ENCODE measurements at regions not wholly inside any gene's neighbourhood (a gene's known extent, or its start where the extent isn't known, plus 50 kb on each side); places are given as distances from the start of the nearest gene placed in this dataset.

DNA sequence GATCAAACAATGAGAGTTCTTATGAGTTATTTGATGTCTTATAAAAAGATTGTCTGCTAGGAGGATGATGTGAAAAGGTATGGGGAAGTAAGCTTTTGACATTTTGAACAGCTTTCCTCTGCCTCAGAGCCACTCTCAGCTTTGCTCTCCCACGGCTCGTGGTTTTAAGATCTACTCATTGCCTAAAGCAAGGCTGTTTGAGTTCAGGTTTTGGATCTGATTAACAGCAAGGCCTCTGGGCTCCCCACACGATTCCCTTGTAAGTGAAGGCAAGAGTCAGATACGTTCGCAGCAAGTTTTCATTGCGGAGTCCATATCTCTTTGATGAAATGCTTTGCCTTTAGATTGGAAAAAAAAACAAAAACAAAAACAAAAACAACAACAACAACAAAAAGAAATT is 515.0 kb upstream of the SALL1 start:
- H3K9me3 ChIP-seq (ENCODE audit: control insufficient read depth, insufficient read depth, low read length) = no peaks in the 10 kb centered on the region
- H3K27ac Mint-ChIP-seq = no peak overlapping the region
- no peak overlapping the region for H3K4me3 Mint-ChIP-seq
- no peak overlapping the region for H3K4me3 ChIP-seq (ENCODE audit: low read length)
- no peak overlapping the region for H3K27ac ChIP-seq (ENCODE audit: low read length)
- WGBS (ENCODE audit: insufficient coverage) = 51% methylated on average over 4 of the region's 6 CpGs
- no peaks in the 10 kb centered on the region for H3K36me3 ChIP-seq (ENCODE audit: control insufficient read depth, insufficient read depth, low read length)
- no peaks in the 10 kb centered on the region for H3K4me1 Mint-ChIP-seq
- H3K36me3 Mint-ChIP-seq = no peaks in the 10 kb centered on the region
- H3K9me3 Mint-ChIP-seq = peaks cover 8 to 10% of the 10 kb centered on the region in 2 donors
- intact Hi-C loops (cut with micrococcal nuclease) = no loop called here
- TF ChIP-seq, protein P1, sequence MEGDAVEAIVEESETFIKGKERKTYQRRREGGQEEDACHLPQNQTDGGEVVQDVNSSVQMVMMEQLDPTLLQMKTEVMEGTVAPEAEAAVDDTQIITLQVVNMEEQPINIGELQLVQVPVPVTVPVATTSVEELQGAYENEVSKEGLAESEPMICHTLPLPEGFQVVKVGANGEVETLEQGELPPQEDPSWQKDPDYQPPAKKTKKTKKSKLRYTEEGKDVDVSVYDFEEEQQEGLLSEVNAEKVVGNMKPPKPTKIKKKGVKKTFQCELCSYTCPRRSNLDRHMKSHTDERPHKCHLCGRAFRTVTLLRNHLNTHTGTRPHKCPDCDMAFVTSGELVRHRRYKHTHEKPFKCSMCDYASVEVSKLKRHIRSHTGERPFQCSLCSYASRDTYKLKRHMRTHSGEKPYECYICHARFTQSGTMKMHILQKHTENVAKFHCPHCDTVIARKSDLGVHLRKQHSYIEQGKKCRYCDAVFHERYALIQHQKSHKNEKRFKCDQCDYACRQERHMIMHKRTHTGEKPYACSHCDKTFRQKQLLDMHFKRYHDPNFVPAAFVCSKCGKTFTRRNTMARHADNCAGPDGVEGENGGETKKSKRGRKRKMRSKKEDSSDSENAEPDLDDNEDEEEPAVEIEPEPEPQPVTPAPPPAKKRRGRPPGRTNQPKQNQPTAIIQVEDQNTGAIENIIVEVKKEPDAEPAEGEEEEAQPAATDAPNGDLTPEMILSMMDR (IDR thresholded peaks at IDR 0.05) = no peak
- H3K27me3 ChIP-seq (ENCODE audit: control insufficient read depth, insufficient read depth, low read length) = no peaks in the 10 kb centered on the region
- no peaks in the 10 kb centered on the region for H3K4me1 ChIP-seq (ENCODE audit: control insufficient read depth, insufficient read depth, low read length)
- no peak for DNase-seq
- ATAC-seq = no peak
- no peaks in the 10 kb centered on the region for H3K27me3 Mint-ChIP-seq (ENCODE audit: low read depth in 2 of 2)

DNA sequence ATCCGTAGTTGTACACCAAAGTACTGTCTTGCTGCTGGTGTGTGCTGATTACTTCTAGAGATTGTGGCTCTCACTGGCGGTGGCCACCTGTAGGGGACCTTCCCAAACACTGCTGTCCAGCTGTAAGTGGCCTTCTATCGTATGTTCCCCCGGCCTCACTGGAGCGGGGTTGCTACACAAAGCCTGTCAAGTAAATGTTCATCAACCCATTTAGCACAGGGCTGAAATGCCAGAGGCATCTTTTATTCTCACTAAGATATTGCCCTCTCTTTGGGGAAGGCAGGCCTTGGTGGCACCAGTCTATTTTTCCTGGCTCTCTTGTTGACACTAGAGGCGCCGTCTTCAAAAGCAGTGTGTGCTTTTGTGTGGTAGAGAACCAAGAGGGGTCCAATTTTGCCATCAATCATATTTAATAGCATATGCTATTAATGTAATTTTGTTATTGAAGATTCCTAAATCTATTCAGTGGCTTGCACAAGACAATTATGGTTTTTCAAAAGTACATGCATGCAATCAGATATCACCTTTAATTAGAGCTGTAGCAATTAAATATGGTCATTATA is 514.4 kb upstream of the SALL1 start:
- TF ChIP-seq, protein P1 (IDR thresholded peaks at IDR 0.05) = no peak
- intact Hi-C loops (cut with micrococcal nuclease) = no loop called here
- Mint-ChIP-seq H3K4me1 (no peaks in the 10 kb centered on the region), H3K27ac (no peak overlapping the region), H3K36me3 (no peaks in the 10 kb centered on the region), H3K4me3 (no peak overlapping the region), H3K9me3 (peaks cover 8 to 9% of the 10 kb centered on the region in 2 donors), H3K27me3 (ENCODE audit: low read depth in 2 of 2) (no peaks in the 10 kb centered on the region)
- ATAC-seq (no peak), DNase-seq (no peak)
- H3K36me3 ChIP-seq (ENCODE audit: control insufficient read depth, insufficient read depth, low read length) = no peaks in the 10 kb centered on the region
- no peaks in the 10 kb centered on the region for H3K27me3 ChIP-seq (ENCODE audit: control insufficient read depth, insufficient read depth, low read length)
- WGBS (ENCODE audit: insufficient coverage) = 94% methylated on average over 5 of the region's 7 CpGs
- H3K4me3 ChIP-seq (ENCODE audit: low read length) = no peak overlapping the region
- H3K27ac ChIP-seq (ENCODE audit: low read length) = no peak overlapping the region
- no peaks in the 10 kb centered on the region for H3K9me3 ChIP-seq (ENCODE audit: control insufficient read depth, insufficient read depth, low read length)
- H3K4me1 ChIP-seq (ENCODE audit: control insufficient read depth, insufficient read depth, low read length) = no peaks in the 10 kb centered on the region

DNA sequence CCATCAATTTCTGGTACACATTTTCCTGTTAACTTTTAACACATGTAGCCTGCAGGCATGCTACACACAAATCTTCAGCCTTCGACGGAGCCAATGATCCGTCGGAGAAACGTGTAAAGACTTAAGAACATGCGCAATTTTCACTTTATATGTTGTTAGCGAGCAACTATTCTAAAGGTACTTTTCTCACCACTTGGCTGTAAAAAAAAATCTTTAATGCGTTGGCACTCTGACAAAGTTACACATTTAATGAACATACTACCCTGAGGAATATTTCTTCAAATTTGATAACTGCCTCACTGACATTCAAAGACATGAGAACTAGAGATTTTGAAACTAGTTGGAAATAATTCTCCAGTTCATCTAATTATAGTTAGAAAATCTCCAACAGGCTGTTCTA is 507.5 kb upstream of the SALL1 start:
- 96% methylated on average over 8 of the region's 8 CpGs for WGBS (ENCODE audit: insufficient coverage)
- Mint-ChIP-seq H3K27ac (no peak overlapping the region), H3K27me3 (ENCODE audit: low read depth in 2 of 2) (no peaks in the 10 kb centered on the region), H3K4me3 (no peak overlapping the region), H3K9me3 (peaks cover 7 to 8% of the 10 kb centered on the region in 2 donors), H3K4me1 (no peaks in the 10 kb centered on the region), H3K36me3 (no peaks in the 10 kb centered on the region)
- H3K4me3 ChIP-seq (ENCODE audit: low read length) = no peak overlapping the region
- DNase-seq = no peak
- no peak for ATAC-seq
- intact Hi-C loops (cut with micrococcal nuclease) = no loop called here
- no peaks in the 10 kb centered on the region for H3K27me3 ChIP-seq (ENCODE audit: control insufficient read depth, insufficient read depth, low read length)
- TF ChIP-seq, protein P1 (IDR thresholded peaks at IDR 0.05) = no peak
- H3K9me3 ChIP-seq (ENCODE audit: control insufficient read depth, insufficient read depth, low read length) = peaks cover 4% of the 10 kb centered on the region
- no peaks in the 10 kb centered on the region for H3K36me3 ChIP-seq (ENCODE audit: control insufficient read depth, insufficient read depth, low read length)
- H3K4me1 ChIP-seq (ENCODE audit: control insufficient read depth, insufficient read depth, low read length) = no peaks in the 10 kb centered on the region
- H3K27ac ChIP-seq (ENCODE audit: low read length) = no peak overlapping the region

DNA sequence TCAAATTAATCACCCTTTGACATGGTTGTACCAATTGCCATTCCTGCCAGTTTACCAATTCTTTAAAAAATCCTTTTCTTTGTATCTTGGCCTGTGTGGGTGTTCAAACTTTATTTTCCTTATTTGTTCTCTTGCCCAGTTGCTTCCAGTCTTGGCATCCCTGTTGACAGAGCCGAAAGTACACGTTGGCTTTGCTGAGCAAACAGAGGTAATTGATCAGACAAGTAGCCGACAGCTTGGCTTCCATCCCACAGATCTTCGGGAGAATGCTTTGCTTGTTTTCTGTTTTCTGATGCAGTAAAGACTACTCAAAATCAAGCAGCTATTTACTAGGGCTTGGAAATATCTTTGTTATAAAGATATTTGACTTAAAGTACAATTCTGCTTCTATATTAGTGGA is 506.8 kb upstream of the SALL1 start:
- no peak for ATAC-seq
- Histone ChIP-seq H3K27ac (ENCODE audit: low read length) (no peak overlapping the region), H3K36me3 (ENCODE audit: control insufficient read depth, insufficient read depth, low read length) (no peaks in the 10 kb centered on the region), H3K9me3 (ENCODE audit: control insufficient read depth, insufficient read depth, low read length) (peaks cover 4% of the 10 kb centered on the region), H3K4me3 (ENCODE audit: low read length) (no peak overlapping the region), H3K27me3 (ENCODE audit: control insufficient read depth, insufficient read depth, low read length) (no peaks in the 10 kb centered on the region), H3K4me1 (ENCODE audit: control insufficient read depth, insufficient read depth, low read length) (no peaks in the 10 kb centered on the region)
- TF ChIP-seq, protein P1 (IDR thresholded peaks at IDR 0.05) = no peak
- Mint-ChIP-seq H3K4me3 (no peak overlapping the region), H3K9me3 (peaks cover 8 to 11% of the 10 kb centered on the region in 2 donors), H3K36me3 (no peaks in the 10 kb centered on the region), H3K4me1 (no peaks in the 10 kb centered on the region), H3K27me3 (ENCODE audit: low read depth in 2 of 2) (no peaks in the 10 kb centered on the region), H3K27ac (no peak overlapping the region)
- intact Hi-C loops (cut with micrococcal nuclease) = no loop called here
- WGBS (ENCODE audit: insufficient coverage) = 73% methylated on average over 4 of the region's 4 CpGs
- no peak for DNase-seq
